GM18873 (cell line): ENCODE measurements at regions not wholly inside any gene's neighbourhood (a gene's known extent, or its start where the extent isn't known, plus 50 kb on each side); places are given as distances from the start of the nearest gene placed in this dataset.

Source experiments
- ATAC-seq: cut with Tn5 transposase; IDR thresholded peaks from one replicate; pipeline ENCODE4 v1.9.1; 2021; ENCODE audit warnings: mild to moderate bottlenecking, moderate library complexity, moderate number of reproducible peaks; ENCODE audit not compliant: unreplicated experiment, low FRiP score

DNA sequence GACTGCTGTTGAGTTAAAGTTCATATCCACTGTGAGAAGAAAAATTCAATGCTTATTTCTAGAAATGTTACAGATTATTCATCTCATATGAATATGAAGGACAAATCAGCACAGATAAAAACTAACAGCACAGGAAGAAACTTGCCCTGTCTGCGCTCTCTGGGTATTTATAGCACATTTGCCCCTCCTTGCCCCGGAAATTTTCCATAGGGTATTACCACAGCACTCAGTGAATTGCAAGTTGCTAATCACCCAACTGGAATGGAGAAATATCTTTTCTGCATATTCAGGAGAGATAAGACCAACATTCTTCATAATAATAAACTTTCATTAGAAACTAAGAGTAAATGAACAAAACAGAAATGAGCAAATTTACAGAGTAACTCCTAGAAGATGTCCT, 318.0 kb upstream of the KLF12 start:
- no peak for ATAC-seq

- no peak for ATAC-seq
Measured at GRCh38 chr13:74450964-74451363, 316.8 kb upstream of the KLF12 start.

DNA sequence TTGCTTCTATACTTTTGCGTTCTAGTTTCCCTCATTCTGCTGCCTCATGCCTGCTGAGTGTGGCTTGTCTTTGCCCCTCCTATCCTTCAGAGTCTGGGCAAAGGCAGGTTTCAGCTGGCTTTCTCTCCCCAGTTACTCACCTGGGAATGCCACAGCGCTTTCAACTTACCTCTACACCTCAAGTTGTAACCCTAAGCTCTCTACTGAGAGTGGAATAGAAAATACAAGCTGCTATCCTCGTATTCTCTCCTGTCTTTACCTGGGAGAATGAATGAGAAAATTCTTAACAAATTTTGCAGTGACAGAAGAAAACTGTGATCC, 316.3 kb upstream of the KLF12 start:
- ATAC-seq: no peak

- ATAC-seq: no peak
Measured at GRCh38 chr13:74449811-74450524, 315.8 kb upstream of the KLF12 start.

GRCh38 chr13:74444864-74445479, 310.8 kb upstream of the KLF12 start:
- ATAC-seq: no peak

DNA sequence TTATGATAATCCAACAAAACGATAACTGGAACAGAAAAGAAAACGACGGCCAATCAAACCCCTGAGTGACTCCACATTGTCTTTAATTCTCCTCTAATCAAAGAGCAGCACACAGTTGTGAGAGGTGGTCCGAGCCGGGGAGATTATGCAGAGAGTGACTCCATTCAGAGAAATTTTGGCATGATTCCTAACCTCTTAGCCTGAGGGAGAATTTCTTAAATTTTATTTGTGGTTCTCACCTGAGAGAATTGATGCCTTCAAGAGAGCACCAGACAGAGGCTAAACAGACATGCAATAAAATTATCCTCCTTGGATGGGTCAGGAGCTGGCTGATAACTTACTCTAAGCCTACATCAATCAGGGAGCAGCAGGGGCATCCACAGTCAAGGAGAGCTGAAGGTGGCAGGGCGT, 310.0 kb upstream of the KLF12 start:
- ATAC-seq: no peak

DNA sequence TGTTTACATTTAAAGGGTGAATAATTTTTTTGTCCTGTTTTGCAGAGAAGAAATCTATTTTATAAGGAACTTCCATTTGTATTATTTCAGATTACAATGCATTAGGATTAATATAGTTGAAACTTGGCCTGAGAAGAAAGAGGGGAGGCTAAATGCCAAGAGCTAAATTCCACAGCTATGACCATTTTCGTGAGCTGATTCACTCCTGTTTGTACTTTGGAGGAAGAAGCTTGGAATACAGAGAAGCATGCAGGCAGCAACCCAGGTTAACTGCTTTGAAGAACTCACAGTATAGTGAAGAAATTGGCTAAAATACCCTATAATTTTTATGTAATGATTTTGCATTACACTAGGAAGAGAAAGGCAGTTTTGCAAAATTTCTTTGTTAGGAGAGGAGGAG, 309.4 kb upstream of the KLF12 start:
- ATAC-seq: no peak

- ATAC-seq: no peak
Measured at GRCh38 chr13:74442751-74443150, 308.5 kb upstream of the KLF12 start.

DNA sequence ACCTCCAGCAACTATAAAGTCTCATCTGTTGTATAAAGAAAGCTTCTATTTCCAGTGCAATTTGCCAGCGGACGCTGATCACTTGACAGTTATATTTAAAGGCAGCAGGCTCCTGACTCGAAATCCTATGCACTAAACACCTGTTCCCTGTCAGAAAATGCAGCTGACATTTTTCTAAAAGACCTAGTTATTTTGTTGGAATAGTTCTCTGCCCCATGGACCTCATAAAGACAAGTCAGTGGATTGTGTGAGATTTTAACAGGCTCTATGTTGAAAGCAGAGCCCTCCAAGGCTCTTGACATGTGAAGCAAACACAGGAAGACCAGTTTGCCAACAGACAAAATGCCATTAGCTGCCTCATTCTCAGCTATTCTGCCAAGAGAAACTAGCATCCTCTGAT, 304.7 kb upstream of the KLF12 start:
- no peak for ATAC-seq

DNA sequence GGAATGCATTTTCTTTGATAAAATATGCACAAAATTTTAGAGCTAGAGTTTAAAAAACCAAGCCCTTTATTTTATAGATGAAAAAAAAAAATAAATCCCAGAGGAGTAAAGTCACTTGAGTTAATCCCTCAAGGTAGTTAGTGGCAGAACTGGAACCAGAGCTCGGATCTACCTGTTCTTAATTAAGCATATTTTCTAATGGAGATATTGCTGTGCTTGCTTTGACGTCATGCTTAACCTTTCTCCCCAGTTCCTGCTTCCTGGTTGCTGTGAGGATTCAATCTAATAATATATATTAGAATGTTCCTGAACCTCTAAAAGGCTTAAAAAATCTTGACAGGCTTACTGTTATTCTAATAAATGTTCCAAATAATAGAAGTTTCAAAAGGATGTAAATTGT, 300.6 kb upstream of the KLF12 start:
- ATAC-seq: no peak

DNA sequence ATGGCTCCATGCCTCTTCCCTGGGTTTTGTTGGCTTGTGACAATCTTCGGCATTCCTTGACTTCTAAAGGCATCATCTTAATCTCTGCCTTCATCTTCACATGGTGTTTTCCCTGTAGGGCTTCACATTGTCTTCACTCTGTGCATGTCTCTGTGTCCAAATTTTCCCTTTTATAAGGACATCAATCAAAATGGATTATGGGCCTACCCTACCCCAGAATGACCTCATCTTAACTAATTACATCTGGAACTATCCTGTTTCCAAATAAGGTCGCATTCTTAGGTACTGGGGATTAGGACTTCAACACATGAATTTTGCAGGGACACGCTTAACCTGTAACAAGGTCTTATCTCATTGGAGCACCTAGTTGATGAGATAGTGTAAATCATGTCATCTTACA, 290.3 kb upstream of the KLF12 start:
- ATAC-seq: no peak

GRCh38 chr13:74423434-74423833, 289.2 kb upstream of the KLF12 start:
- no peak for ATAC-seq

DNA sequence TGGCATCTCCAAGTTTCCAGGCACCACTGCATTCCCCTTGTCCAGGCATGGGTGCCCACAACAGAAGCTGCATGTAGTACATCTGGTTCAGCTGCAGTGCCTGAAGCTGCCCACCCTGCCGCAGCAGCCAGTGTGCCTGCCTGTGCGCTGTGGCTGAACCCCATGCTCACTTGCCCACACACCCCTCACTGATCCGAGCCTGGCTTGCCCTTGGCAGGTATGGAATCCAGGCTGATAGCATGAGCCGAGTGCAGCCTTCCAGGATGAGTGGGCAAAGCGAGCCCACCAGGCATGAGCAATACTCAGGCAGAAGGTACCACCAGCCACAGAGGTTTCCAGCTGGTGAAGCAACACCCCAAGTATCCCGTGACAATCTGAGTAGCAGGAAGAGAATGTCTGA, 280.3 kb upstream of the KLF12 start:
- no peak for ATAC-seq

- no peak for ATAC-seq
Measured at GRCh38 chr13:74413482-74413881, 279.3 kb upstream of the KLF12 start.

DNA sequence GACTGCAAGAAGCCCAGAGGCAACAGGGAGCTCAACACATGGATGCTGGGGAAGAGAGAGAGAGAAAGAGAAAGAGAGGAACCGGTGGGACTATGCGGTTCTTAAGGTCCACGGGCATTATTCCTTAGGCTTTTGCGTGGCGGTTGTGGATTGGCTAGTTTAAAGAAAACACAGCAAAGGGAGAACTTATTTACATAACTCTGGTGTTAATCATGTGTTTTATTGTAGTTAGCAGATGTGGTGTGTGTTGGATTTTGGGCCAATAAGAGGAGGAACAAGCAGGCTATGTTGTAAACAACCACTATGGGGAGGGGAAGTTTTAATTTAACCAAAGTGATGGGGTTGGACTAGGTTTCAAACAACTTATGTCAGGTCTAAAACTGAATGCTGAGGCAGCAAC, 275.3 kb upstream of the KLF12 start:
- no peak for ATAC-seq

GRCh38 chr13:74406420-74406819, 272.2 kb upstream of the KLF12 start:
- ATAC-seq: no peak

DNA sequence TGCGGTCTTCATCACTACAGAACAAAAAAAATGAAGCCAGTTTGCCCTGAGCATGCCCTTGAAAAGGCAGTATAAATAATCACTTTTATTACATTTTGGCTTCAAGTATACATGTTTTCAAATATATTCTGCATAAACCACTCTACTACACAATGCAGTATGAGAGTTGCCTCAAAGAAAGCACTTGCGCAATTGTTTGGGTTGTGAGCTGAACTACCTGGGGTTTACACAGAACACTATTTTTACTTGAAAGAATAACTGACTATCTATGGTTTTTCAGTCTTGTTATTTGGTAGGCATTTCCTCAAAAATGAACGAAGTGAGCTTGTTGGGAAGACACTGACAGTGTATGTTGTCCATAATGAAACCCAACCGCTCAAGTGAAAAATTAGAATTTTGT, 264.4 kb upstream of the KLF12 start:
- ATAC-seq: no peak

DNA sequence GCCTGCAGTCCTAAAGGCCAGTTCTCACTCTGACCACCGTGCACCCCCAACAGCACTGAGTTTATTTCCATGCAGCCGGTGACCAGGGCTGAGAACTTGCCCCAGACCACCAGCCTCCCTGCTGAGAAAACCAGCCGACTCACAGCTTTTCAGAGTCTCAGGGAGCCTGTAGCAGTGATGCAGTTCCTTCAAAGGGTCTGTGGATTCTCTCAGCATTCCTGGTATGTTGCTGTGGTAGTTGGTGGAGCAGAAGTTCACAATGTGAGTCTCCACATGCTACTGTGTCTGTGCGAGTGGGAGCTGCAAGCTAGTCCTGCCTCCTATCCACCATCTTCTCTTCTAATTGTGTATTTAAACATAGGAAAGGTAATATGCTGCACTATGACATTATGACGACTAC, 254.9 kb upstream of the KLF12 start:
- no peak for ATAC-seq

DNA sequence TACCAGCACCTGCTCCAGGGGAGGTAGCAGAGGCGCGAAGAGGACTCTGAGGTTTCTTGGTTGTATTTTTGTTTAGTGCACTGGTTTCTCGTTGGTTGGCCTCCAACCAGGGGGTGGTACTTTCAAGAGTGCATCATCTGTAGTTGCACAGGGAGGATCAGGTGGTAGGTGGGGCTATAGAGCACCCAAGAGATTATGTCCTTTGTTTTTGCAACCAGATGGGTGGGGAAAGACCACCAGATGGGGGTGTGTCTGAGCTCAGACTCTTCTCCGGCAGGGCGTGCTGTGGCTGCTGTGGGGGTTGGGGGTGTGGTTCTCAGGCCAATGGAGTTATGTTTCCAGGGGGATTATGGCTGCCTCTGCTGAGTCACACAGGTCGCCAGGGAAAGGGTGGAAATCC, 254.4 kb upstream of the KLF12 start:
- no peak for ATAC-seq

- no peak for ATAC-seq
Measured at GRCh38 chr13:74372511-74372910, 238.3 kb upstream of the KLF12 start.

DNA sequence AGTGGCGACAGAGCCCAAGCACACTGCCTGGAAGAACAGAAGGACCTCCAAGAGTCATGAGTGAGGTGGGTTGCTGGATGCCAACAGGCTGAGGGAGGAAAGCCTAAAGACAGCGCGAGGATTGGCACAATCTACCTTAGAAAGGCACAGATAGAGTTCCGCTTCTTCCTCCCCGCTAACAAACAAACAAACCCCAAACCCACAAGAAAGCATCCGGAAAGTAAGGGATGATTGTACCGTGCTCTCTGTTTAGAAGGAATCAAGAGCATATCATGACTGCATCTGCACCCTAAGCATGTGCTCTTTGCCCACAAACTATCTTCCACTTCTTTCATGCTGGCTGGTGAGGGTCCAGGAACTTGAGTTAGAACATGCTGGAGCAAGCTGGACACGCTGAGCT, 233.0 kb upstream of the KLF12 start:
- ATAC-seq: no peak

GRCh38 chr13:74361274-74361673, 227.1 kb upstream of the KLF12 start:
- ATAC-seq: no peak

DNA sequence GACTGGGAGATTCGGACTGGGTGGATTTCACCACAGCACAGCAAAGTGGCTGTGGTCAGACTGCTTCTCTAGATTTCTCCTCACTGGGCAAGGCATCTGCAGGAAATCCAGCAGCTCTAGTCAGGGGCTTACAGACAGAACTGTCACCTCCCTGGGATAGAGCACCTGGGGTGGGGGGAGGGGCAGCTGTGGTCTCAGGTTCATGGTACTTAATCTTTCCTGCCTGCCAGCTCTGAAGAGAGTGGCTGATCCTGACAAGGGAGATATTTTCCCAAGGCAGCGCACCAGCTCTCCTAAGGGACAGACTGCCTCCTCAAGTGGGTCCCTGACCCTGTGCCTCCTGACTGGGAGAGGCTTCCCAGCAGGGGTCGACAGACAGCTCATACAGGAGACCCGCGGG, 212.8 kb upstream of the KLF12 start:
- ATAC-seq: no peak
